Panc1 (cell line): ENCODE measurements at regions not wholly inside any gene's neighbourhood (a gene's known extent, or its start where the extent isn't known, plus 50 kb on each side); places are given as distances from the start of the nearest gene placed in this dataset.

Experiments
- CTCF ChIP-seq: fragments of 450-650 bp; IDR thresholded peaks from 2 replicates; pipeline ENCODE4 v1.5.1; 2017; ENCODE audit warnings: mild to moderate bottlenecking
- POLR2AphosphoS5 ChIP-seq: IDR thresholded peaks from 2 replicates; pipeline ENCODE4 v1.6.1; 2012; ENCODE audit warnings: mild to moderate bottlenecking, low read depth, low read length, moderate library complexity
- REST ChIP-seq, 2 experiments: IDR thresholded peaks; 2 replicates each; pipeline ENCODE4 v1.6.1; 2011 to 2012; ENCODE audit warnings: low read depth in 2 of 2, control low read depth in 1 of 2, low read length in 1 of 2, mild to moderate bottlenecking in 1 of 2, moderate library complexity in 1 of 2; ENCODE audit not compliant: insufficient read depth in 1 of 2

GRCh38 chr14:49447540-49448107 is 138.6 kb downstream of the RPS29 start:
- TF ChIP-seq CTCF (no peak), REST (IDR thresholded peaks at IDR 0.05; ENCODE audit: insufficient read depth in 1 of 2, low read depth in 2 of 2, low read length in 1 of 2) (no peak), POLR2AphosphoS5 (no peak)
